Activated CD8-positive, alpha-beta memory T cell treated with anti-CD3 and anti-CD28 coated beads for 36 hours (primary cell): ENCODE measurements at regions not wholly inside any gene's neighbourhood (a gene's known extent, or its start where the extent isn't known, plus 50 kb on each side); places are given as distances from the start of the nearest gene placed in this dataset.

Experiments
- CTCF ChIA-PET: fragments of 350-600 bp; sonication (Branson Sonifier 250); formaldehyde crosslinking; loops from one replicate; lab custom pipeline; 2021; ENCODE audit warnings: antibody characterized with exemption; lab: Charles Lee
- POLR2A ChIA-PET: fragments of 350-600 bp; sonication (Branson Sonifier 250); formaldehyde crosslinking; loops from one replicate; lab custom pipeline; 2021; ENCODE audit warnings: antibody characterized with exemption; lab: Charles Lee

DNA sequence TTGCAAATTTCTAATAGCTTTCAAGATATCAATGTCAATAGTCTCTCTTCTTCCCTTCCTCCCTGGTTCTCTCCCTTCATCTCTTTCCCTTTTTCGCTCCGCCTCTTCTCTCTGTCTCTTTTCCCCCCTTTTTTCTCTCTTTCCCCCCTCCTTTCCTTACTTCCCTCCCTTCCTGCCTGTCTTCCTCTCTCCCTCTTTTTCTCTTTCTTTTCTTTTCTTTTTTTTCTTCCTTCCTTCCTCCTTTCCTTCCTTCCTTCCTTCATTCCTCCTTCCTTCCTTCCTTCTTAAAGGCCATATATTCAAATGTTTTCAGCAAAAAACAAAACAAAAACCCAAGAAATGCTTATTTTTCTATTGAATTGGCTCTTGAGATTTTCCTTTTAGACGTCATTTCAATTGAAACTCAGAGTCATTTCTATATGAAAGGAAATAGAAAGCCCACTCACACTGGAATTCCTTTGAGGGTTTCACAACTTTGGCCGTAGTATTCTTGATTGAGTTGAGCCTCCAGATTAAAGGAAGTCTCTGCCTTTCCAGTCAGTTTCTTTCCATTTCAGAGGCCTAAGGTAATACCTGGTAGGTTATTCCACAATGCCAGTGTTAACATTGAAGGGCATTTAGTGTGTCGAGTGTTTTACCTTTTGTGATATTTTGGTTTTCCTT lies 551.5 kb downstream of the LMO4 start:
- POLR2A ChIA-PET = no interaction called here

DNA sequence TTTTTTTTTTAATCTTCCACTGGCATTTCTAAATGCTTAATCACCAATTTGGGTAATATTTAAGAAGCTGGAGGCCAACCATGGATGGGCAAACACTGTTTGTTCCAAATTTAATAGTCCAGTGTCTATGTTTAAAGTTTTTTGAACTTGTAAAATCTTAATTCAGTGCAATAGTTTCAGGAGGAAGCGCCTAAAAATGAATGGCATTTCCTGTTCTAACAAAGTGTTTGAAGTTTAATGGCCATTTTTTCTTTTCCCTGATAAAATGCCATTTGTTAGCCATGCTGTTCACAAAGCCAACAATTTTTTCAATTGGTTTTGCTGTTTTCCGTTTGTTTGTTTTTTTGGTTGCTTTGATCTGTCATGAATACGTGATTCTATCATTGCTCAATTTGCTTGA lies 552.1 kb downstream of the LMO4 start:
- ChIA-PET POLR2A (no interaction called here), CTCF (no interaction called here)

More for the DNA sequence above, 551.5 kb downstream of the LMO4 start:
- CTCF ChIA-PET = no interaction called here

DNA sequence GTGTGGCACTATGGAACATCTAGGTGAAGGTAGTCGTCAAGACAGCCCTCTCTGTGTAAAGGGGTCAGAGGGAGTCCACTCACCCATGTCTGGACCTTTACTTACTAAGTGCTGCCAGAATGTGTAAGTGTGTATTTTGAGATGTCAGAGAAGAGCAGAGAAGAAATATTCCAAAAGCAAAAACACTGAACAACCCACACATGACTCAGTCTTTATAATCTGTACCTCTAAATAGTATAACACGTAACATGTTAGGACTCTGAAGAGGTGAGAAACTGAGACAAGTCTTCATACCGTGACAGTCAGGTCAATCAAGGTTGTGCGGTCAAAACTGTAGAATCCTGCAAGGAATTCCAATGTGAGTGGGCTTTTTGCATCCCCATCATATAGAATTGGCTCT lies 555.2 kb downstream of the LMO4 start:
- ChIA-PET CTCF (no interaction called here), POLR2A (no interaction called here)

DNA sequence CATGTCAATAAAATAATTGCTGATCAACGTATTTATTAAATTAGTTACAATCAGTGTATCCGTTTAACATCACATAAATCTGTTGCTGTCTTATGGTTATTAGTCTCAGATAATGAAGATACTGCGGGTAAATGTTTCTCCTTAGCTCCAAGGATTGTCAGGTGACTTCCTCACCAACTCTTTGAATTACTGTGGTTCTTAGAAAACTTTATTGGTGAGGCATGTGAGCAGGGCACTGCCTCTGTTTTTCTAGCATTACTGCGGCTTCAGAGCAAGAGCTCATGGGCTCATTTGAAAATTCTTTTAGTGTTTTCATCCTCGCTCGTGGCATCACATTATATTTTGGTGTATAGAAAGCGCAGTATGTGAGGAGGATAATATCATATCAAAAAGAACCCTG lies 555.9 kb downstream of the LMO4 start:
- ChIA-PET POLR2A (no interaction called here), CTCF (no interaction called here)

DNA sequence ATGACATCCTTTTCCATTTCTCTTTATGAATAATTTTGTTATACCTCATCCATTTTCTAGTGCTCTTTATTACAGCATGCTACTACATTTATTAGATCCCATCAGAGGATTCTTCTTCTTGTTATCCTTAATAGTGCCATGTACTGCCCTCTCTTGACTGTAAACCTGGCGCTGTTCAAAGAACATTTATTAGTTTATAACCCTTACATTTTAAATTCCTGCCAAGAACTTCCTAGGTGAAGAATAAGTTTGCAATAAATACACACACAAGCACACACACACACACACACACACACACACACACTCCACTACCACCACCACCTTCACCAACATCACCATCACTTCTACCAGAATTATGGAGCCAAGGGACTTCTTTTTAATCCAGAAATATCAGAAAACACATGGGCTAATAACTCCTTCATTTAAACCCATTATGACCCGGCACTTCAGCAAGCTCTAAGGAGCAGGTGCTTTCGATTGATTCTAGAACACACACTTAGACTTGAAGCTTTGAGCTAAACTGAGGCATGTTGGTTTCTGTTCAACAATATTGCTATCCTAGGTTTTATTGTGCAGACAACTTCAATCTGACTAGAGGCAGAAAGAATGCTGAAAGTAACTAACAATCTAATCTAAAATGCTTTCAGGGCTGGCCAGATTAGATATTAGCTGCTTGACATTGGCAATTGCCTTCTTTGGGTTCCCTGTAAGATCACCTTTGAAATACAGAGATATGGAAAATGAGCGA lies 556.8 kb downstream of the LMO4 start:
- ChIA-PET CTCF (no interaction called here), POLR2A (no interaction called here)

DNA sequence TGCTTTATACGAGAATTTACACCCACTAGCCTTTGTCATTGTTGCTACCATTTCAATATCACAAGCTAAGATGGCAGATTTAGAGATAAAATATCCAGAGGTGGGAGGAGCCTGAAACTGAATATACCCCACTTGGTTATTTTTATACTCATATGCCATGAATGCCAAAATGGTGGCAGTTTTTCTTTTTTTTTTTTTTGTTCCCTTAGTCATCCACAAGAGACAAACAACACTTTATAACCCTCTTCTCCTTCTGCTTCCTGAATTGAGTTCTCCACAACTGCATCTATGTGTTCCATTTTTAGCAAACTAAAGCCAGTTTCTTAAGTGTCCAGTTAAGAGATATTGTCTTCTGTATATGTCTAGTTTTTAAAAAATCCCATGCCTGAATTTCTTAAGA lies 558.4 kb downstream of the LMO4 start:
- ChIA-PET CTCF (no interaction called here), POLR2A (no interaction called here)

GRCh38 chr1:87888446-87888845 lies 559.8 kb downstream of the LMO4 start:
- CTCF ChIA-PET = no interaction called here
- POLR2A ChIA-PET = no interaction called here

- ChIA-PET CTCF (no interaction called here), POLR2A (no interaction called here)
These were observed 565.4 kb downstream of the LMO4 start for GRCh38 chr1:87894062-87894461.

DNA sequence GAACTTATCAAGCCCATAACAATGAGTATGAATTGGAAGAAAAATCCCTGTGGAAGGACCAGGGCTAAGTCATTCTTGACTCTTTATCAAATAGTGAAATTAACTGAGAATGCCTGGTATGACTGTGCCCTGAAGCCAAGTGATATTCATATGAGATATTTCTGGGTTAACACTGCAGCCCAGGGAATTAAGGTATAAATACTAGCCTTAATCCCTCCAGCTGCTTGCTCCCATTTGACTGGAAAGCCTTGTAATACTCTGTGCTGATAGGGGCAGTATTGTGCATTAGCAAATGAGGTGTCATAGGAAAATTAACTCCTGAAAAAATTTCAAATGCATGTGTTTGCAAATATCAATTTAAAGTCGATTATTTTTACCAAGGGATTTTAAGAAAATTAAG lies 568.8 kb downstream of the LMO4 start:
- POLR2A ChIA-PET = no interaction called here
- CTCF ChIA-PET = no interaction called here

- POLR2A ChIA-PET = no interaction called here
These were observed 569.8 kb downstream of the LMO4 start for GRCh38 chr1:87898431-87898830.

GRCh38 chr1:87899017-87899416 lies 570.3 kb downstream of the LMO4 start:
- ChIA-PET POLR2A (no interaction called here), CTCF (no interaction called here)

More at GRCh38 chr1:87898431-87898830, 569.8 kb downstream of the LMO4 start:
- CTCF ChIA-PET = no interaction called here

DNA sequence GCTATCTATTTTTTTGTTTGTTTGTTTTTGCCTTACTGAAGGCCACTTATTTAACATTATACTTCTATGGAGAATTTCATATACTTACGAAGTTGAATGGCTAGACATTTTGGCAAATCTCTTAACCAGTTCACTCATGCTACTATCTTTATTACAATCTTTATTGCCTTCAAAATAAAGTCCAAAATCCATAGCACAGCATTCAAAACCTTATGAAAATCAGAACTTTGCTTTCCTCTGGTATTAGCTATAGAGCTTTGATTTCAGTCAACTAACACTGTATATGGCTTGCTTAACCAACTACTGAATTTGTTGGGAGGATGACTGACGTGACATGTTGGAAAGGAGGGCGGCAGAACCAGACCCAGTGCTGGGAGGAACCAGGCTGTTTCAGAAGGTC lies 571.1 kb downstream of the LMO4 start:
- ChIA-PET POLR2A (no interaction called here), CTCF (no interaction called here)

GRCh38 chr1:87902830-87903229 lies 574.1 kb downstream of the LMO4 start:
- ChIA-PET POLR2A (no interaction called here), CTCF (no interaction called here)

GRCh38 chr1:87903242-87903641 lies 574.6 kb downstream of the LMO4 start:
- ChIA-PET POLR2A (no interaction called here), CTCF (interaction anchor here (0.5 kb wide), 1 partner anchor 57 kb away, joined by 3 read pairs; no protein-coding TSS in a partner anchor)

DNA sequence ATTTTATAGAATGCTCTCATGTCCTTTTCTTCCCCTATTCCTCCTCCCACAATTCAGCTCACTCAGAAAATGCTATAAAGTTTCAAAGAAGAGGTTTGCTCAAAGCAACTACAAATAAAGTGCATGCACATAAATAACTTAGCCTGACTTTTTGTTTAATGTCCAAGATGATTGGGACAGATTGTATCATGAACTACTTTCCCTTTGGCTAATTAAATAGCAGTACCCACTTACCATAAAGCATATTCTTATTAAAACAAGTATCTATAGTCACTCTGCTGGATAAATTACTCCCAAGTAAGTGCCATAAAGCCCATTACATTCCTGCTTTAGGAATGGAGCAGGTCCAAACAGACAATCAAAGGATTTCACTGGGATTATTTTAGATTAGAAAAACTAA lies 576.0 kb downstream of the LMO4 start:
- ChIA-PET CTCF (no interaction called here), POLR2A (interaction anchor here (0.6 kb wide), 1 partner anchor 193 kb away, joined by 3 read pairs; no protein-coding TSS in a partner anchor)

- ChIA-PET POLR2A (no interaction called here), CTCF (no interaction called here)
These were observed 577.0 kb downstream of the LMO4 start for GRCh38 chr1:87905651-87906050.

- CTCF ChIA-PET = no interaction called here
- POLR2A ChIA-PET = no interaction called here
These were observed 577.4 kb downstream of the LMO4 start for GRCh38 chr1:87906078-87906477.

GRCh38 chr1:87913361-87913760 lies 584.7 kb downstream of the LMO4 start:
- POLR2A ChIA-PET = no interaction called here
- CTCF ChIA-PET = no interaction called here

GRCh38 chr1:87914396-87914795 lies 585.7 kb downstream of the LMO4 start:
- ChIA-PET CTCF (no interaction called here), POLR2A (no interaction called here)

GRCh38 chr1:87915771-87916170 lies 587.1 kb downstream of the LMO4 start:
- CTCF ChIA-PET = no interaction called here
- POLR2A ChIA-PET = no interaction called here

- ChIA-PET POLR2A (no interaction called here), CTCF (no interaction called here)
These were observed 588.3 kb downstream of the LMO4 start for GRCh38 chr1:87916965-87917364.
